GM21529 (cell line): ENCODE measurements at regions not wholly inside any gene's neighbourhood (a gene's known extent, or its start where the extent isn't known, plus 50 kb on each side); places are given as distances from the start of the nearest gene placed in this dataset.

ENCODE experiments used
- ATAC-seq: cut with Tn5 transposase; IDR thresholded peaks from one replicate; pipeline ENCODE4 v1.9.1; 2021; ENCODE audit not compliant: unreplicated experiment

DNA sequence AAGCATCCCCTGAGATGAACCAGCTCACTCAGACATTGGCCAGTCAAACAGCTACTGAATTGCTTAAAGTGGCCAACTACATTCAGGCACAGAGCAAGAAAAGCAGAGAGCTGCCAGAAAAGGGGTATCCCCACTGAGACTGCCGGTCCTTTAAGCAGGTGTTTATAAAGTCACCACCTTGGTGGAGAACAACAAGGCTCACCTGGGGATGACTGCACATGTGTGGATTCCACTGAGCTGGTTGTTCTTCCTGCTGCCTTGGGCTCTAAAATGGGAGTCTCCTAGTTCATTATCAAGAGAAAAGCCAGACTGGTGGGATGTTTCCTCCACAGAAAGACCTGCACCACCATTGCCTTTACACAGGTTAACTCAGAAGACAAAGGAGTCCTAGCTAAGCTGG, 51.8 kb upstream of the IPO5 start:
- ATAC-seq = no peak
